Suprapubic skin (tissue), 4 donors: ENCODE measurements at regions not wholly inside any gene's neighbourhood (a gene's known extent, or its start where the extent isn't known, plus 50 kb on each side); places are given as distances from the start of the nearest gene placed in this dataset.

Source experiments
- CTCF ChIP-seq, 2 donors: fragments of 200-600 bp in 1 of 2; fragments of 450-650 bp in 1 of 2; sonication (generic) in 1 of 2; IDR thresholded peaks; one replicate each; pipeline ENCODE4 v1.5.1; 2016 to 2019; ENCODE audit warnings: antibody characterized with exemption in 2 of 2, mild to moderate bottlenecking in 1 of 2, moderate library complexity in 1 of 2
- EP300 ChIP-seq: sonication (generic); formaldehyde crosslinking; IDR thresholded peaks from one replicate; pipeline ENCODE4 v1.6.1; 2017; ENCODE audit warnings: antibody characterized with exemption
- POLR2A ChIP-seq, 2 donors: fragments of 450-650 bp; IDR thresholded peaks; one replicate each; pipeline ENCODE4 v1.6.1; 2017; ENCODE audit warnings: antibody characterized with exemption in 2 of 2, mild to moderate bottlenecking in 2 of 2, moderate library complexity in 2 of 2
- POLR2AphosphoS5 ChIP-seq, 3 donors: sonication (generic); formaldehyde crosslinking; IDR thresholded peaks; one replicate each; pipeline ENCODE4 v1.6.1; 2017; ENCODE audit warnings: antibody characterized with exemption in 3 of 3

- TF ChIP-seq POLR2AphosphoS5 (IDR thresholded peaks at IDR 0.05) (no peak), CTCF (IDR thresholded peaks at IDR 0.05) (no peak), POLR2A (IDR thresholded peaks at IDR 0.05) (no peak), EP300 (no peak)
Observed at GRCh38 chr18:78688916-78689315, 290.7 kb upstream of the SALL3 start.
